NOMO-1 (cell line): ENCODE measurements at regions not wholly inside any gene's neighbourhood (a gene's known extent, or its start where the extent isn't known, plus 50 kb on each side); places are given as distances from the start of the nearest gene placed in this dataset.

Experiments used
- DNase-seq, 2 experiments: peaks; one replicate each; lab custom pipeline; 2025; ENCODE audit not compliant: unreplicated experiment in 2 of 2; lab: John Stamatoyannopoulos, UW

GRCh38 chr9:16304301-16304700 is 566.2 kb downstream of the BNC2 start:
- no peak for DNase-seq

GRCh38 chr9:16306586-16306985 is 563.9 kb downstream of the BNC2 start:
- DNase-seq: no peak

- DNase-seq: no peak
Observed at GRCh38 chr9:16307626-16308195, 562.8 kb downstream of the BNC2 start.

GRCh38 chr9:16308645-16309044 is 561.8 kb downstream of the BNC2 start:
- DNase-seq: no peak

GRCh38 chr9:16309082-16309468 is 561.4 kb downstream of the BNC2 start:
- no peak for DNase-seq

GRCh38 chr9:16309469-16310271 is 560.8 kb downstream of the BNC2 start:
- DNase-seq: no peak

- no peak for DNase-seq
Observed at GRCh38 chr9:16310278-16311110, 560.0 kb downstream of the BNC2 start.

- DNase-seq: no peak
Observed at GRCh38 chr9:16312116-16312515, 558.4 kb downstream of the BNC2 start.

- DNase-seq: no peak
Observed at GRCh38 chr9:16312962-16313546, 557.4 kb downstream of the BNC2 start.

- no peak for DNase-seq
Observed at GRCh38 chr9:16314476-16314875, 556.0 kb downstream of the BNC2 start.

- no peak for DNase-seq
Observed at GRCh38 chr9:16315720-16316119, 554.8 kb downstream of the BNC2 start.

- DNase-seq: no peak
Observed at GRCh38 chr9:16316456-16316855, 554.0 kb downstream of the BNC2 start.

- no peak for DNase-seq
Observed at GRCh38 chr9:16316911-16317817, 553.3 kb downstream of the BNC2 start.

- no peak for DNase-seq
Observed at GRCh38 chr9:16318516-16319060, 551.9 kb downstream of the BNC2 start.

GRCh38 chr9:16319646-16320045 is 550.8 kb downstream of the BNC2 start:
- no peak for DNase-seq

- no peak for DNase-seq
Observed at GRCh38 chr9:16320338-16320902, 550.0 kb downstream of the BNC2 start.

- no peak for DNase-seq
Observed at GRCh38 chr9:16321461-16322119, 548.9 kb downstream of the BNC2 start.

- no peak for DNase-seq
Observed at GRCh38 chr9:16322849-16323248, 547.6 kb downstream of the BNC2 start.

- no peak for DNase-seq
Observed at GRCh38 chr9:16325966-16326365, 544.5 kb downstream of the BNC2 start.
